H1 (cell line): ENCODE measurements at regions not wholly inside any gene's neighbourhood (a gene's known extent, or its start where the extent isn't known, plus 50 kb on each side); places are given as distances from the start of the nearest gene placed in this dataset.

Experiments used
- JUND ChIP-seq: IDR thresholded peaks from 2 replicates; pipeline ENCODE4 v1.6.1; 2011; ENCODE audit warnings: mild to moderate bottlenecking, improper control_type of control experiment, low read length
- POLR2AphosphoS5 ChIP-seq: IDR thresholded peaks from 2 replicates; pipeline ENCODE4 v1.6.1; 2011; ENCODE audit warnings: low read depth, low read length
- TAF1 ChIP-seq: IDR thresholded peaks from 2 replicates; pipeline ENCODE4 v1.6.1; 2011; ENCODE audit warnings: mild to moderate bottlenecking, low read depth, low read length
- TF ChIP-seq, protein P1 (sequence below), 3 experiments: IDR thresholded peaks; 1 replicate in 2 of 3; 2 replicates in 1 of 3; pipeline versions ENCODE4 v1.5.1 to v1.6.1; 2011; ENCODE audit warnings: low read length in 3 of 3, mild to moderate bottlenecking in 3 of 3, inconsistent platforms in 2 of 3, low read depth in 1 of 3, moderate library complexity in 1 of 3; ENCODE audit not compliant: insufficient read depth in 1 of 3; ENCODE audit errors: control extremely low read depth in 1 of 3

DNA sequence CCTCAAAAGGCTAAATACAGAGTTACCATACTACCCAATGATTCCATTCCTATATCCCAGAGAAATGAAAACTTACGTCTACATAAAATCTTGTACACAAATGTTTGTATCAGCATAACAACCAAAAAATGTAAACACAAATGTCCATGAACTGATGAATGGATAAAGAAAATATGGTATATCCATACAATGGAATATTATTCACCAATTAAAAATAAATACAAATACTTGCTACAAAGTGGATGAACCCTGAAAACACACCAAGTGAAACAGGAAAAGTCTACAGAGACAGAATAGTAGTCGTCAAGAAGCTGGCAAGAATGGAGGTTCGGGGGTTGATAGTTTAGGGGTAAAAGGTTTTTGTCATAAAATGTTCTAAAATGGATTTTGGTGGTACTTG is 54.0 kb upstream of the ANKRD28 start:
- TF ChIP-seq JUND (no peak), TAF1 (no peak), POLR2AphosphoS5 (no peak)
- TF ChIP-seq, protein P1, sequence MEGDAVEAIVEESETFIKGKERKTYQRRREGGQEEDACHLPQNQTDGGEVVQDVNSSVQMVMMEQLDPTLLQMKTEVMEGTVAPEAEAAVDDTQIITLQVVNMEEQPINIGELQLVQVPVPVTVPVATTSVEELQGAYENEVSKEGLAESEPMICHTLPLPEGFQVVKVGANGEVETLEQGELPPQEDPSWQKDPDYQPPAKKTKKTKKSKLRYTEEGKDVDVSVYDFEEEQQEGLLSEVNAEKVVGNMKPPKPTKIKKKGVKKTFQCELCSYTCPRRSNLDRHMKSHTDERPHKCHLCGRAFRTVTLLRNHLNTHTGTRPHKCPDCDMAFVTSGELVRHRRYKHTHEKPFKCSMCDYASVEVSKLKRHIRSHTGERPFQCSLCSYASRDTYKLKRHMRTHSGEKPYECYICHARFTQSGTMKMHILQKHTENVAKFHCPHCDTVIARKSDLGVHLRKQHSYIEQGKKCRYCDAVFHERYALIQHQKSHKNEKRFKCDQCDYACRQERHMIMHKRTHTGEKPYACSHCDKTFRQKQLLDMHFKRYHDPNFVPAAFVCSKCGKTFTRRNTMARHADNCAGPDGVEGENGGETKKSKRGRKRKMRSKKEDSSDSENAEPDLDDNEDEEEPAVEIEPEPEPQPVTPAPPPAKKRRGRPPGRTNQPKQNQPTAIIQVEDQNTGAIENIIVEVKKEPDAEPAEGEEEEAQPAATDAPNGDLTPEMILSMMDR (IDR thresholded peaks at IDR 0.05; ENCODE audit: control extremely low read depth in 1 of 3, insufficient read depth in 1 of 3, low read depth in 1 of 3, low read length in 3 of 3): no peak
